IgD-negative memory B cell (primary cell): ENCODE measurements at regions not wholly inside any gene's neighbourhood (a gene's known extent, or its start where the extent isn't known, plus 50 kb on each side); places are given as distances from the start of the nearest gene placed in this dataset.

Experiments
- H3K27ac Mint-ChIP-seq, 3 donors: one replicate each; pipeline ENCODE4 v1.8.0; 2020 to 2022; ENCODE audit warnings: mild to moderate bottlenecking in 3 of 3, mixed read lengths in 3 of 3, moderate library complexity in 1 of 3
- H3K27me3 Mint-ChIP-seq: one replicate; pipeline ENCODE4 v1.8.0; 2021; ENCODE audit warnings: mixed read lengths
- H3K36me3 Mint-ChIP-seq: one replicate; pipeline ENCODE4 v1.8.0; 2020; ENCODE audit warnings: mild to moderate bottlenecking, mixed read lengths
- H3K4me1 Mint-ChIP-seq, 3 donors: one replicate each; pipeline ENCODE4 v1.8.0; 2020 to 2022; ENCODE audit warnings: mixed read lengths in 3 of 3, mild to moderate bottlenecking in 1 of 3
- H3K4me3 Mint-ChIP-seq, 4 donors: one replicate each; pipeline ENCODE4 v1.8.0; 2020 to 2022; ENCODE audit warnings: mild to moderate bottlenecking in 4 of 4, mixed read lengths in 4 of 4, moderate library complexity in 3 of 4
- H3K9me3 Mint-ChIP-seq, 3 donors: one replicate each; pipeline ENCODE4 v1.8.0; 2020 to 2021; ENCODE audit warnings: mixed read lengths in 3 of 3, mild to moderate bottlenecking in 1 of 3

DNA sequence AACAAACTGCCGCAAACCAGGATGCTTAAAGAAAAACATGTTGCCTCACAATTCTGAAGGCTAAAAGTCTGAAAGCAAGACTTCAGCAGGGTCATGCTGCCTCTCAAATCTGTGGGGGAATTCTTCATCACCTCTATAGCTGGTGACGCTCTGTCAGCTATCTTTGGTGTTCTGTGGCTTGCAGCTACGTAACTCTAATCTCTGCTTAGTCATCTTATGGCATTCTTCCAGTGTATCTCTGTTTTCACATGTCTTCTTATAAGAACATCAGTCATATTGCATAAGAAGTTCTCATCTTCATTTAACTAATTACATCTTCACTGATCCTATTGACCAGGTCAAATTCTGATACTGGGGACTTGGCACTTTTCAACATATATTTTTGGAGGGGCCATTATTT, 243.0 kb downstream of the CDH10 start:
- Mint-ChIP-seq H3K27me3 (no peaks in the 10 kb centered on the region), H3K9me3 (peaks cover 2 to 10% (median 7%) of the 10 kb centered on the region in 3 donors), H3K4me1 (no peaks in the 10 kb centered on the region), H3K36me3 (no peaks in the 10 kb centered on the region), H3K4me3 (no peak overlapping the region), H3K27ac (no peak overlapping the region)

DNA sequence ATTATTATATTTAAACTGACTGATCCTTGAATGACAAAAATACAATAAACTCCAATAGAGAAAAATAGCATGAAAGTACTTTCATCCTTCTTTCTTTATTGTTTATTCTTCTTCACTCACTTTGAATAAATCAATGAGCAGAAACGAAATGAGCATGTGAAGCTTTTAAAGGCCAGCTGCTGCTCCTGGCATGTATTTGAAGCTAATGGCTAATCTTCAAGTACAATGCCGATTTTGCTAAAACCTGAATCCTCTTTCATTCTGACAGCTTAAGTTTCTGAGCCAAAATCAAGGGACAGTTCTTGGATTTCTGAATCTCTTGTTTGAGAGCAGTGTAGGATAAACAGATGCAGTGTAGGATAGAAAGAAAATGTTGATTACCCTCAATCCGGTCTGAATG, 237.3 kb downstream of the CDH10 start:
- H3K9me3 Mint-ChIP-seq: peaks cover 0 to 3% (median 2%) of the 10 kb centered on the region in 3 donors
- no peaks in the 10 kb centered on the region for H3K27me3 Mint-ChIP-seq
- no peaks in the 10 kb centered on the region for H3K4me1 Mint-ChIP-seq
- H3K27ac Mint-ChIP-seq: no peak overlapping the region
- no peaks in the 10 kb centered on the region for H3K36me3 Mint-ChIP-seq
- no peak overlapping the region for H3K4me3 Mint-ChIP-seq

DNA sequence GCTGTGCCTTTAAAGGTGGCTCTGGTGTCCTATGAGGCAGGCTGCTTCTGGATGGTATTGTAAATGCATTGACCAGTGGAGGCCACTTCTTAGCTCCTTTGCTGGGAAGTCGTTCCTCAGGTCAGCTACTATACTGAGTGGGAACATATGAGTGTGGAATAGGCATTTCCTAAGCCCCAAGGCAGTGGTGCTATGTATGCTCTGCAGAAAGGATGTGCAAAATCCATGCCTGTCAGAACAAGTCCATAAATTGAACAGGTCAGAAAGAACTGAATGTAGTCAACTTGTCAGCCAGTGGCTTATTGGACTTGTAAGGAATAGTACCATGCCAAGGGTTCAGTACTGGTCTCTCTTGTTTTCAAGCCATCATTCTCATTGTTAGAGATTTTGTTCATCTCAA, 216.4 kb downstream of the CDH10 start:
- peaks cover 0 to 6% (median 4%) of the 10 kb centered on the region in 3 donors for H3K9me3 Mint-ChIP-seq
- no peaks in the 10 kb centered on the region for H3K36me3 Mint-ChIP-seq
- no peaks in the 10 kb centered on the region for H3K4me1 Mint-ChIP-seq
- H3K27ac Mint-ChIP-seq: no peak overlapping the region
- H3K4me3 Mint-ChIP-seq: no peak overlapping the region
- no peaks in the 10 kb centered on the region for H3K27me3 Mint-ChIP-seq

DNA sequence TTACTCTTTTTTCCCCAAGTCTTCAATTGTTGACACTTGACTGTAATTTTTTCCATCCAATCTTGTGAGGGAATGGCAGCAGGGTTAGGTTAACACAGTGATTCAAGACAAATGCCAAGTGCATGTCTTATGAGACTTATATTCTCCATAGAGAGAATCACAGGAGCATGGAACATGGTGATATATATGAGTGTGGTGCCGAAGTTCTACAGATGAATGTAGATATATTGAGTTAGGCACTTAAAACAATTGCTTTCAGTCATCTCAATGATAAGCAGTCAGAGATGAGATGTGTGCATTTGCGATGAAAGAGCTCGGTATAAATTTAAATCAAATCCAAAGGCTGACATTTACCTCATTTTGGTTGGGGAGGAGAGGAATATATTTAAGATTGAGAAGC, 211.2 kb downstream of the CDH10 start:
- H3K36me3 Mint-ChIP-seq: no peaks in the 10 kb centered on the region
- H3K27me3 Mint-ChIP-seq: no peaks in the 10 kb centered on the region
- no peak overlapping the region for H3K27ac Mint-ChIP-seq
- peaks cover 0 to 13% (median 6%) of the 10 kb centered on the region in 3 donors for H3K9me3 Mint-ChIP-seq
- no peaks in the 10 kb centered on the region for H3K4me1 Mint-ChIP-seq
- H3K4me3 Mint-ChIP-seq: no peak overlapping the region
